Stimulated activated CD8-positive, alpha-beta memory T cell treated with anti-CD3 and anti-CD28 coated beads, Interleukin-15, amount 100 ng/mL, for 24 hours (primary cell): ENCODE measurements at regions not wholly inside any gene's neighbourhood (a gene's known extent, or its start where the extent isn't known, plus 50 kb on each side); places are given as distances from the start of the nearest gene placed in this dataset.

Source experiments
- DNase-seq: peaks from one replicate; pipeline ENCODE4 v3.0.0-alpha.2; 2020; ENCODE audit warnings: low read depth

DNA sequence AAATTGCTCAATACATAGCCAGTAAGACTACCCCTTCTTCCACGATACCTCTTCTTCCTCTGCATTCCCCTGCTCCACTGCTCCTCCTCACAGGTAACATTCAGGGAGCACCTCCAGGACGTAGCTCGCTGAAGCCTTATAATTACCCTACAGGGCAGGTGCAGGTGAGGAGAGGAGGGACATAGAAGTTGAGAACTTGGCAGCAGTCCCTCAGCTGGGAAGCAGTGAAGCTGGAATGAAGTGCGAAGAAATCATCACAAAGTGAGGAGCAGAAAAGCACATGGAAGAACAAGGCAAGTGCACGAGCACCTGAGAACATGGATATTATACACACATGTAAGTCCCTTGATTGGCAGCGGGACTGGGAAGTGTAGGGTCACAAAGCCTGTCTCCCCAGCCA lies 118.2 kb downstream of the HSD17B3 start:
- no peak for DNase-seq

DNA sequence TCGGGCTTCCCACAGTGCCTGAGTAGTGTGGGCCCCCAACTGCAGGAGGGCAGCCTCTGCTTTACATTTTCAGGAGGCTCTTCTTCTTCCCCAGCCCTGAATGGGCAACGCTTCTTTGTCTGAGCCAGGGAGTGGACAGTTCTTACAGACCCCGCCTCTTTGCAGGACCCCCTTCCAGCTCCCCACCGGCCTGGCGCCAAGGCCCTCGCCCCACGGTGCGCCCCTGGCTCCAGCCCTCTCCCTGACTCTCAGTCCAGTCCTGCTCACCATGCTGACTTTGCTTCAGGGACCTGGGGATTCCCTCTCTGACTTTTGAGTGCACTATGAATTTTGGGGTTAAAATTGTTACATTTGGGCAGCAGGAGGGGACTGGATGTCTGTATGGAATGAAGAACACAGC lies 123.8 kb downstream of the HSD17B3 start:
- no peak for DNase-seq

DNA sequence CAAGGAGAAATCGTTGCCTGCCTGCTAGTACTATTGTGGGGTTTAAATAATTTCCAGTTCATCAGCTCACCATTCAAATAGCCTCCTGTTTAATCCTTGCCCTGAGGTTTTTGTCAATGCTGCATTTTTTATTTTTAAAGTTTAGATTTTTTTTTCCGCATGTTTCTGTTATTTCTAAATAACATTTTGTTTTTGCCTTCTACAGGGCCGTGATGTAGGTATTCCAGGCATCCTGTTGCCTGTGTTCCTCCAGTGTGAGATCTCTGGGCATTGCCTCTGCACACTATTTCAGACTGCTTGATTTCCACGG lies 124.3 kb downstream of the HSD17B3 start:
- no peak for DNase-seq

DNA sequence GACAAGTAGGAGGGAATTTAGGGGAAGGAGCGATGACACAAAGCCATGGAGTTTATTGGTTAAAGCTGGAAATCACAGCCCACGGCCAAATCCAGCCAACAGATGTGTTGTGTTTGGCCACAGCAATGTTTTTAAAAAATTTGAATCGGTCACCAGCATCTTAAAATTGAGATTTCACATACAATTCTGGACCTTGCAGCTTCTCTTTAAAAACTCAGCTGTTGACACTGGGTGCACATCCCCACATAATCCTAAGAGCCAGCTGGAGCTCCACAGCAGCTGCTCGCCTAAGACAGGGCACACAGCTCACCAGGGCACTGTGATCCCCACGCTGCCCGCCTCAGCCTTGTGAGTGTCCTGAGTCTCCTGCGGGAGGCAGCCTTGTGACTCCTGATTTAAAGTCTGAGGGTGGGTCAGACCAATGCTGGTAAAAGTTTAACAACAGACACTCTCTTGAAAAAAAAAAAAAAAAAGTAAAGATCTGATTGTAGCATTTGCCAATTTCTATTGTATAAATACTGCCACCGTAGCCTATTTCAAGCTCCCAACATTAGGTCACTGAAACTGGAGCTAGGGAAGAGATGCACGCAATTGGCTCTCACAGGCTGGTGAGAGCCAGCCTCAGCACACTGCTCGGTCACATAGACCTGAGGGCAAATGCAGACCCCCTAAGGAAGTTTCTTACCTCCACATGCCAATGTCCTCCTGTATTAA lies 124.8 kb downstream of the HSD17B3 start:
- no peak for DNase-seq

DNA sequence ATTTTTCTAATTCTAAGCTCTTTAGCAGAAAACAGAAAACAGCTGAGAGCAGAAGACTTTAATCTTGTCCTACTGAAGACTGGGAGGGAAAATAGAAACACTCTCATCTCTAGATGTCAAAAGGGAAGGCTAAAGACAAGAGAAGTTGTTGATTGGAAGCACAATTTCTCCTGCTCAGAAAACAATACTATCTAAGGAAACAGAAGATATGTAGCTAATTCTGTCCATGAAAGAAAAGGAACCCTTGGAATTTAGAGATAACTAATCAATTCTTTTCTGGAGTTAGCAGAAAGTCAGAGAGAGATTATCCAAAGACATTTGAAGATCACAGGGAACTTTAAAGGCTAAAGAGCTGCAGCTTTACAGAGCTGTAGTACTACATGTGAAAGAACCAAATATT lies 126.2 kb downstream of the HSD17B3 start:
- no peak for DNase-seq

DNA sequence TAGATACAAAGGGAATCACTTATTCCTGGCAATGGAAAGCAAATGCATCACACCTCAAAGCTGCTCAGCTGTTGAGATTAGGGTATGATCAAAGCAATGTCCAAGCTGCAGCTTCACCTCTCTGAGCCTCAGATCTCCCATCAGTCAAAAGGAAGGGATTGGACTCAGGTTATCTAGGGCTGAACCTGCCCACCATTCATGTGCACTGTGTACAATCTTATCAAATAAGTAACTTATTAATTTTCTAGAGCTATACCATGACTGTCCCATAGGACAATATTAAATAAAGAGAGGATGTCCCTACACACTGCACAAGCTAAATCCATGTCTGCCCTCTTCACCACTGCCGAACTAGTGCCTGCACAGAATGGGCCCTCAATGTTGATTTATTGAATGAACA lies 127.0 kb downstream of the HSD17B3 start:
- DNase-seq: no peak

GRCh38 chr9:96174371-96174770 lies 127.6 kb downstream of the HSD17B3 start:
- DNase-seq: no peak

GRCh38 chr9:96173640-96174039 lies 128.3 kb downstream of the HSD17B3 start:
- no peak for DNase-seq

- no peak for DNase-seq
These were observed 129.2 kb downstream of the HSD17B3 start for GRCh38 chr9:96172797-96173196.

DNA sequence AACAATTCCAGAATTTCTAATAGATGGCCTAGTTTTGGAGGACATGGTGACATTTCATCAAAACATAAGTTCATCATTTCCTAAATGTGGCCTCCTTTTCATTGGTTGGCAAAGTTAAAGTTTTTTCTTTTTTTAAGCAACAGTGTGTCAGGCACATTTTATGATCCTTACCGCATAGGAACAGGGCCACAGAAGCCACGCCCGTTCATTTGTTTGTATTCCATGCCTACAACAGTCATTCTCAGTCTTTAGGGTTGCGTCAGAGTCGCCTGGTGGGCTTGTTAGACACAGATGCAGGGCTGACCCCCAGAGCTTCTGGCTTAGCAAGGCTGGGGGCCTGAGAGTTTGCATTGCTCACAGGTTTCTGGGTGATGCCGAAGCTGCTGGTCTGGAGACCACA lies 130.2 kb downstream of the HSD17B3 start:
- no peak for DNase-seq

DNA sequence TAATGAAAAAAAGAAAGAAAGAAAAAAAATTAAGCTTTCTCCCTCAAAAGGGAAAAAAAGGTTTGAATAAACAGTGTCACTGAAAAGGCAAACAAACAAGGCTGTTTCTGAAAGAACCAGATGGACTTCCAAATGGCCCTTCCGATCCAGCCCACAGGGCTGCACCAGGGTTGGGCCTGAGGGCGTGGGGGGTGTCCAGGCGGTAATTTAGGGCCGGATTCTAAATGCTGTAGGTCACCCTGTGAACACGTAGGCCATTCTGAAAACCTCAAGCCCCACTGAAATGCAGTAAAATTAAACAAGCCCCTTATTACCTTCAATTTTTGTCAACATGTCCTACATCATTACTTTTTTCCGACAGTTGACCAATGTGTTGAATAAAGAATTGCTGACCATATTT lies 132.1 kb downstream of the HSD17B3 start:
- no peak for DNase-seq

GRCh38 chr9:96169484-96169883 lies 132.5 kb downstream of the HSD17B3 start:
- DNase-seq: no peak

DNA sequence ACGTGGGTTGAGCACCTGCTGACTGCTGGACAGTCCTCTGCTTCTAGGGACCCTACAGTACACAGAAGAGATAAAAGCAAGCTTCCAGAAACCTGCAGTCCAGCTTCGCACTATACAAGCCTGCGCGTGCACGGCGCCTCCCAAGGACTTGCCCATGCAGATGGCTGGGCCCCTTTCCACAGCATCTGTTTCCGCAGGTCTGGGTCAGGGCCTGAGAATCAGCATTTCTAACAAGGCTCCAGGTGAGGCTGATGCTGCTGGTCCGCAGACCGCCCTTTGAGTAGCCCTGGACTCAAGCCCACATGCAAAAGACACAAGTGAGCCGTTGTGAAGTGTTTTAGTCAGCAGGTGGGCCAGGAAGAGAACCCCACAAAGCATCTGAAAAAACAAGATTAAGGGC lies 133.1 kb downstream of the HSD17B3 start:
- DNase-seq: no peak

- no peak for DNase-seq
These were observed 135.0 kb downstream of the HSD17B3 start for GRCh38 chr9:96167011-96167410.

DNA sequence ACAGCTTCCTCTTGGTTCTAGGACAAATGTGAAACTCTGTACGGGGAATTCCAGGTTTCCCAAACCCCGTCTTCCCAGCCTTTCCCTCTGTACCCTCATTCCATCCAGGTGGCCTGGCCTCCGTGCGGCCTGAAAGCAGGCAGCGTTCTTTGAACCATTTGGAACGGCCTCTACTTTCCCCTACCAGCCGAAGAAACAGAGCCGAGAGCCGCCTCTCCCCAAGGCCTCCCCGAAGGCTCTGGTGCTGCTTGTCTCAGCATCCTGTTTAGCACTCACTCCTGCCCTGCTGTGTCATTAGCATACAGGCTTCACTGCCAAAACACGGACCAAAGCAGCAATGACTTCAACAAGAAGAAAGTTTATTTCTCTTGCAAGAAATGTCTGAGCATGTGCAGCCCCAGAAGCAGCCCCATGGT lies 137.7 kb downstream of the HSD17B3 start:
- no peak for DNase-seq

- no peak for DNase-seq
These were observed 138.3 kb downstream of the HSD17B3 start for GRCh38 chr9:96163712-96164111.

- DNase-seq: no peak
These were observed 138.8 kb downstream of the HSD17B3 start for GRCh38 chr9:96163161-96163560.

- no peak for DNase-seq
These were observed 140.2 kb downstream of the HSD17B3 start for GRCh38 chr9:96161819-96162218.

DNA sequence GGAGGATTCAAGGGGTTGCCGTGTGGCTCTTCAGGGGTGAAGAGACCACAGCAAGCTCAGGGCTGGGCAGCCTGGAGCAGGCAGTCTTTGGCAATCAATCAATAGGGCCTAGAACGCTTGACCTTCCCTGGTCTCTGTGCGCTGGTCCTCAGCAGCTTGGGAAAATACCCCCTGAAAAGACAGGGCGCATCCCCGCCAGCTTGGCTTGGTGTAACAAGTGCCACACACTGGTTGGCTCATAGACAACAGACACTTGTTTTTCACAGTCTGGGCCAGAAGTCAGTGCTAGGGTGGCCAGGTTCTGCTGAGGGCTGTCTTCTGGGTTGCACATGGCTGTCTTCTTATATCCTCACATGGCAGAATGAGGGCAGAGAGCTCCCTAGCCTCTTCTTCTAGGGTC lies 141.1 kb downstream of the HSD17B3 start:
- DNase-seq: no peak

DNA sequence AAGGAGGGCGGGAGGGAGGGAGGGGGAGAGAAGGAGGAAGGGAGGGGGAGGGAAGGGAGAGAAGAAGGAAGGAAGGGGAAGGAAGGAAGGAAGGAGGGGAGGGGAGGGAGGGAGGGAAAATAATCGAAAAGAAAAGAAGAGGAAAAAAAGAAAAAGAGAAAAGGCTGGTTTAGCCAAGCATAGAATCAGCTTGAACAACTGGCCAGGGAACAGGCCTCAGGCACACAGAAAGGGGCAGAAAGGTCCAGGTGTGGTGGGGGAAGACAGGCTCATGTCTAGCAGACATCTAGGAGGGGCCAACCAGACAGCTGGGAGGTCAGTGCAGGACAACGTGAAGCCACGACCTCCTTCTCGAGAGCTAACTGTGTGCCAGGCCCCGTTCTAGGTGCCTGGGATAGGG lies 141.8 kb downstream of the HSD17B3 start:
- no peak for DNase-seq

GRCh38 chr9:96159596-96159995 lies 142.4 kb downstream of the HSD17B3 start:
- no peak for DNase-seq

DNA sequence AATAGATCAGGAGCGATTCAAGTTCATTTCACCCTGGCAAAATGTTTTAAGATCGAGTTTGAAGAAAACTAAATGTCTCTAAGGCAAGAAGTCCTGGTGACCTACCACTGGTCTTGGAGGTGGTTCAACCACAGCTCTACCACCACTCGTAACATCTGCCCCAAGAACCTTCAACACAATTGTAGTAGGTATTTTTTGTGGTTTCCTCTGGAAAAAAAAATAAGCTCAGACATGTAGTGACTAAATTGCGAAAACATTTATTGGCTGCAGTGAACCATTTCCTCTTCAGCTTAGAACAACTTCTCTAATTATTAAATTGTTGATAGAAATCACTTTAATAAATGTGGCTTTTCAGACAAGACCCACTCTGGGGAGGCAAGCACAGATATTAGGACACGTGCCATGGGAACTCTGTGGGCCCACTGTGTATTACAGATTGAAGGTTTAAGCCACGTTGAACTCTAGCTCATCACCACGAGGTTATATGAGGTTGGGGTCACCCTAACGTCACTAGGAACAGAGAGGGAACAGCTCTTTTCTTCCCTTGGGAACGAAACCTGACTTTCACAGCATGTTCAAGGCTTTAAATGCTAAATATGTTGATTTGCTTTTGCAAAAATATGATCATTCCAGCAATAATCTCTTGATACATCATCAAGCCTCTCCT lies 142.9 kb downstream of the HSD17B3 start:
- DNase-seq: no peak

DNA sequence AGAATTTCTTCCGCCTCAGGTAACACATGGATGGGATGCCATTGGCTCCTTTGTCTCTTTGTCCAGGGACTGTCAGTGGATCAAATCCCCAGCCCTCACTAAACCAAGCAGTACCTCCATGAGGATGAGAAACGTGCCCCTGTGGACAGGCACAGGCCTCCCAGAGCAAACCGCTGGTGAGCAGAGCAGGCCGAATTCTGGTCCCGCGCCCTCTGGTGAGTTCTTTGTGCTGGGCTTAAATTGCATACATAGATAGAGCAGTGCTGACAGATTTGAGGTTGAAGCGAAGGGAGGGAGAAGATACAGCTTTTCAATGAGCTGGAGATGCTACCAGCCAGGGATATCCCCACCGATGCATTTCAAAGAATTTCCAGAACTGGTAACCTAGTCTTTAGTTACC lies 143.8 kb downstream of the HSD17B3 start:
- no peak for DNase-seq

- no peak for DNase-seq
These were observed 144.3 kb downstream of the HSD17B3 start for GRCh38 chr9:96157675-96158074.
